Upper lobe of left lung (tissue), 4 donors: ENCODE measurements at regions not wholly inside any gene's neighbourhood (a gene's known extent, or its start where the extent isn't known, plus 50 kb on each side); places are given as distances from the start of the nearest gene placed in this dataset.

ENCODE experiments used
- EP300 ChIP-seq, 4 donors: sonication (generic); formaldehyde crosslinking; IDR thresholded peaks; one replicate each; pipeline ENCODE4 v1.5.1; 2017; ENCODE audit warnings: antibody characterized with exemption in 4 of 4, control low read depth in 2 of 4
- POLR2A ChIP-seq, 4 donors: fragments of 450-650 bp; IDR thresholded peaks; one replicate each; pipeline ENCODE4 v1.5.1; 2016 to 2017; ENCODE audit warnings: antibody characterized with exemption in 4 of 4, mild to moderate bottlenecking in 2 of 4
- POLR2AphosphoS5 ChIP-seq, 2 donors: sonication (generic); formaldehyde crosslinking; IDR thresholded peaks; one replicate each; pipeline ENCODE4 v1.5.1; 2017; ENCODE audit warnings: antibody characterized with exemption in 2 of 2
- TF ChIP-seq, protein P1 (sequence below), 6 experiments: fragments of 450-650 bp in 4 of 6; fragments of 200-600 bp in 2 of 6; sonication (generic) in 2 of 6; IDR thresholded peaks; one replicate each; pipeline ENCODE4 v1.5.1; 2016 to 2019; ENCODE audit warnings: antibody characterized with exemption in 6 of 6

DNA sequence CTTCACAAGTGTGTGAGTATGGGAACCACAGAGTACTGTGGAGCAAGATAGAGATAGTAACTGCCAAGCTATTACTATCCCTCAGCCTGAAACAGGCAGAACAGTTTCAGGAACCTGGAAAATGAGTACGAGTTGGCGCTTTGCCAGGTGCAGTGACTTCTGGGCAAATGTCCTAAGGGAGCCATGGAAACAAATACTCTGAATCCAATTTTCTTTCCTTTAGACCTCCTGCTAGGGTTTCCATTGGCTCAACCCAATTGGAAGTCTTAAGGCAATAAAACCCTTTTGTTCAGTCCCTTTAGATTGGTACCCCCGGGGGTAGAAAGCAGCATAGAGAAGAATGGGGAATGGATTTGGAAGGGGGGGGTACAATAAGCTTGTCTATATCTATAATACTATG is 205.0 kb upstream of the EPHA7 start:
- TF ChIP-seq, protein P1, sequence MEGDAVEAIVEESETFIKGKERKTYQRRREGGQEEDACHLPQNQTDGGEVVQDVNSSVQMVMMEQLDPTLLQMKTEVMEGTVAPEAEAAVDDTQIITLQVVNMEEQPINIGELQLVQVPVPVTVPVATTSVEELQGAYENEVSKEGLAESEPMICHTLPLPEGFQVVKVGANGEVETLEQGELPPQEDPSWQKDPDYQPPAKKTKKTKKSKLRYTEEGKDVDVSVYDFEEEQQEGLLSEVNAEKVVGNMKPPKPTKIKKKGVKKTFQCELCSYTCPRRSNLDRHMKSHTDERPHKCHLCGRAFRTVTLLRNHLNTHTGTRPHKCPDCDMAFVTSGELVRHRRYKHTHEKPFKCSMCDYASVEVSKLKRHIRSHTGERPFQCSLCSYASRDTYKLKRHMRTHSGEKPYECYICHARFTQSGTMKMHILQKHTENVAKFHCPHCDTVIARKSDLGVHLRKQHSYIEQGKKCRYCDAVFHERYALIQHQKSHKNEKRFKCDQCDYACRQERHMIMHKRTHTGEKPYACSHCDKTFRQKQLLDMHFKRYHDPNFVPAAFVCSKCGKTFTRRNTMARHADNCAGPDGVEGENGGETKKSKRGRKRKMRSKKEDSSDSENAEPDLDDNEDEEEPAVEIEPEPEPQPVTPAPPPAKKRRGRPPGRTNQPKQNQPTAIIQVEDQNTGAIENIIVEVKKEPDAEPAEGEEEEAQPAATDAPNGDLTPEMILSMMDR (IDR thresholded peaks at IDR 0.05) = no peak
- TF ChIP-seq POLR2AphosphoS5 (IDR thresholded peaks at IDR 0.05) = no peak
- TF ChIP-seq POLR2A (IDR thresholded peaks at IDR 0.05) = no peak
- no peak for TF ChIP-seq EP300 (IDR thresholded peaks at IDR 0.05)
